Stimulated activated CD4-positive, alpha-beta T cell treated with anti-CD3 and anti-CD28 coated beads, Interleukin-15, amount 100 ng/mL, for 48 hours (primary cell): ENCODE measurements at regions not wholly inside any gene's neighbourhood (a gene's known extent, or its start where the extent isn't known, plus 50 kb on each side); places are given as distances from the start of the nearest gene placed in this dataset.
"Not testable (repeated sequence)": the region's sequence is repeated elsewhere in the genome, so short reads cannot be mapped to it uniquely, and the experiment has no call there.

ENCODE experiments used
- DNase-seq, 2 donors: peaks; one replicate each; pipeline ENCODE4 v3.0.0-alpha.2; 2020; ENCODE audit warnings: low read depth in 2 of 2

DNA sequence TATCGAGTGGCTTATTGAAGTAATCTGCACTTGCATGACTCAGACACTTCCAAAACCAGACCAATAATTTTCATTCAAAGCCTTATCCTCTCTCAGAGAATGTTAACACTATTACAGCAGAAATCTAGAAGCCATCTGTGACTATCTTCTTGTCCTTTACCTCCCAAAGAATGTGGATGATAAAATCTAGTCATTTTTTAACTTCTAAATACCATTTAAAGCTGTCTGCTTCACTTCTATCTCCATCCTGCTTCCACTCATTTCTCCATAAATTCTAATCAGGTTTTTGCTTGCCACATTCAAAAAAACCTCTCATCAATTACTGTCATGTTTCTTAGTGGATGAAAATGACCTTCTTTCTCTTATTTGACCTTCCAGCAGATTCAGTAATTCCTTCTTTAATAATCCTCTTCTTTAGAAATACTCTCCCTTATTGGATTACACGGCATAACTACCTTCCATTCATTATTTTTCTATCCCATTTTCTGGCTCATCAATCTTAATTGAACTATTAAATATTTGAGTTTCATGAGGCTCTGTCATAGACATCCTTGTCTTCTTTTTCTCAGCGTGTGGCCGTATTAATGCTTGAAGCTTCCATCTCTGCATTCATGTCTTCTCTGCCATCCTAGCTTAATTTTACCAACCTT is 1999.4 kb downstream of the MRPL39 start:
- DNase-seq: no peak

DNA sequence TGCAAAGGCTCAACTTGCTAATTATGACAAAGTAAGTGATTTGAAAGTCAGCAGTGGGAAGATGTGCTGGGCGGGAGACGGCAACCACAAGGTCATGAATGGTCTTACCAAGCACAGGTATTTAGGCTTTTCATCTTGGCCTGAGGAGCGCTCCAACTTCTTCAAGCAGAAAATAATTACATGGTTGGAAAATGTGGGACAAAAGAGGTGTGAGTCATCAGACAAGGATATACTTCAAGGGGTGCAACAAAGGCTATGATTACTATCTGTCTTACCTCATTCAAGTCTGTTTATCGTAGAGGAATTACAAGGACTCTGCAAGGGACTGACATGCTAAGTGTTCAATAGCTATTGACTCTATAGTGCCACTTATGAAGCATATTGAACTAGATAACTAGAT is 2005.7 kb downstream of the MRPL39 start:
- DNase-seq: no peak

DNA sequence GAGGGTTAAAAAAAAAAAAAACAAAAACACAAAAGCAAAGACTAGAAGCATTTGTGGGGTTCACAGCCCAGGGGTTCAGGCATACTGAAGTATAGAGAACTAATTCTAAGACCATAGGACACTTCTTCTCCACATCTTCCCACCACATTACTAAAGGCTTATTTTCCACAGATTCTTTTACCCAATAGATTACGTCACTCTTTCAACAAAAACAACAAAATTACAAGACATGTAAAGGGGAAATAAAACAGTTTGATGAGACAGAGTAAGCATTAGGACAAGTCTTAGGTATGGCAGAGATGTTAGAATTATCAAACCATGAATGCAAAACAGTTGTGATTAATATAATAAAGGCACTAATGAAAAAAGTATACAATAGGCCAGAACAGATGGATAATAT is 2013.7 kb downstream of the MRPL39 start:
- DNase-seq: no peak

DNA sequence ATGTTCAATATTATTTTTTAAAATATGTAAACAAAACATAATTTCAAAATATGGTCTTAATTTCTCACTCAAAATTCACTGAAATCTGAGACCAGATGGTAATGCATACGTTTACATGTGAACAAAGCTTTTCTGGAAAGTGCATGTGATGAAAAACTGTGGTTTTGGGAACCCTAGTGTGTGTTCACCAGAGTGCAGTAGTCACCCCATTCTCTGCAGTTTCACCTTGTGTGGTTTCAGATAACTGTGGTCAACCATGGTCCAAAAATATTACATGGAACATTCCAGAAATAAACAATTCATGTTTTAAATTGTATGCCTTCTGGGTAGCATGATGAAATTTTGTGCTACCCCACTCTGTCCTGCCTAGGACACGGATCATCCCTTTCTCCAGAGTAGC is 2021.9 kb downstream of the MRPL39 start:
- no peak for DNase-seq

DNA sequence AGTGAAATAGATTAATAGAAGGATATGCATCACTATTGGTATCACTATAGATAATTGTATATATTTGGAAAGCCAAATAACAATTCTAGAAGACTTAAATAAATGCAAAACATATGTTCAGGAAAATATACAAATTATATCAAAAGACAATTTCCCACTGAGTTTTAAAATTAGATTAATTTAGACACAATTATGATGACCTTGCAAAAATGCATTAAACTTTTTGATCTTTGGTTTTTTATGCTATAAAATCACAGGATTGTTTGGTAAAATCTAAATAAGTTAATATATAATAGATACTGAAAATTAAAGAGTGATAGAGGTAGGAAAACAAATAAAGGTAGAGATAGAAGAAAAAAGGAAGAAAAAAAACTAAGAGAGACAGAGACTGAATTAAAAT is 2027.7 kb downstream of the MRPL39 start:
- DNase-seq: no peak

DNA sequence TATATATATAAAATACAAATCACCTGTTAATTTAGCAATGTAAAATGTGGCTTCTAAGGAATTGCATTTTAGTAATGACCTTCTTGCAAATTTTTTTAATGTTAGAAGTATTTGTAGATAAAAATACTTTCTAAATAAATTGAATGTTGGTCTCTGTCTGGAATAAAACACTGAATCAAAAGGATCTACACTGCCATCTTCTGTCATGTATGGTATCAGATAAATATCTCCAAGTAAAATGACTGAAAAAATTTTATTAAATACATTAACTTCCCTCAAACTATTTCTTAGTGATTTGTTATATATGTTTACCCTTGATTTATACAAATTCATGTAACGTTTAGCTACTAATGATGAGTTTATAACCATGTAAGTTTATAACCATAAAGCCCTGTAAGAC is 2029.3 kb downstream of the MRPL39 start:
- no peak for DNase-seq

DNA sequence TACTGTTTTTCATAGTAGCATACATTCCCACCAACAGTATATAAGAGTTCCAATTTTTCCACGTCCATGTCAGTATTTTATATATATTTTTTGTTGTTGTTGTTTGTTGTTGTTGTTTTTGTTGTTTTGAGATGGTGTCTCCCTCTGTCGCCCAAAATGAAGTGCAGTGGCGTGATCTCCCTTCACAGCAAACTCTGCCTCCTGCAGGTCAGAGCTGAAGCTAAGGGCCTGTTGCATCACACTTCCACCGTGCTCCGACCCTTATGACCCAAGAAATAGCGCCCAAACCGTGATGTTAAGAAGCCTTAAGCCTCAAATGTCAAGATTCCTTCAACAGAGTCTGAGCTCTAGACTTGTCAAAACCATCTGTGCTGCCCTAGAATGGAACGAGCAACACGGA is 2032.3 kb downstream of the MRPL39 start:
- no peak for DNase-seq

DNA sequence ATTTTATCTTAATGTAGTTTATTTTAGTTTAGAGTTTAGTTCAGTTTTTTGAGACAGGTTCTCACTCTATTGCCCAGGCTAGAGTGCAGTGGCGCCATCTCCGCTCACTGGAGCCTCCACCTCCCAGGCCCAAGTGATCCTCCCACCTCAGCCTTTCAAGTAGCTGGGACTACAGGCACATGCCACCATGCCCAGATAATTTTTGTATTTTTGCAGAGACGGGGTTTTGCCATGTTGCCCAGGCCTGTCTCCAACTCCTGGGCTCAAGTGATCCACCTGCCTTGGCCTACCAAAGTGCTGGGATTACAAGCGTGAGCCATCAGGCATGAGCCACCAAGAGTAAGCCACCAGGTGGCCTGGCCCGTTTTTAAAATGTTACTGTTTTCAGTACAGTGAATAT is 2058.4 kb downstream of the MRPL39 start:
- DNase-seq: not testable (repeated sequence)

DNA sequence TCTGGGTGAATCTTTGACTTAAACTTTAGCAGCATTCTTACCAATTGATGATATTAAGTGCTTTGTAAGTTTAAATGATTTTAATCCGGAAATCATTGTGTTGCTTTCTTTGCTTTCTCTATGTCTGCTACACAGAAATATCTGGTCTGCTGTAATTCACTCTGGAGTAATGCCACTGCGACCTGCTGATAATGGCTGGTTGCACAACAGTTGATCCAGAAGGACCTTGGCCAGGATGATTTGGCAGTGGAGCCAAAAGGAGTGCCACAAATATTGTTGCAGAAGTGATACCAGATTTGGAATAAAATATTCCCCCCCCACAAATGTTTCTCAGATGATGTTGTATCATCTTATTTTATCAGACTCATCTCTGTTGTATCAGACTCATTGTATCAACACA is 2063.9 kb downstream of the MRPL39 start:
- DNase-seq: no peak

DNA sequence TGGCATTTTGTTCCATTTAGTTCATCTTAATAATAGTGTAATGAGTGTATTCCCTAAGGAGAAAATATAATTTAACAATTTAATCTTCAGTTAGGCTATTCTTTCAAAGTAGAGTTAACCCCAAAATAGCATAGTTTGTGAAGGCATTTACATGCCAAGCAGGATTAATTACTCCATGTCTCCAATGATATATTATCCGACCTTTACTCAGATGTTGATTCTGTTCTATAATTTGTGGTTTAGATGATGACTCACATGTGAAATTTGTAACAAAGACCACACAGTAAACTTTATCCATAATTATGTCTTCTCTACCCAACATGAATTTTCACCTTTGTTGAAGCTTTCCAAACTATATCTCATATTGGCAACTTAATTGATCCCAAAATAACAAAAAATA is 2065.2 kb downstream of the MRPL39 start:
- DNase-seq: no peak

DNA sequence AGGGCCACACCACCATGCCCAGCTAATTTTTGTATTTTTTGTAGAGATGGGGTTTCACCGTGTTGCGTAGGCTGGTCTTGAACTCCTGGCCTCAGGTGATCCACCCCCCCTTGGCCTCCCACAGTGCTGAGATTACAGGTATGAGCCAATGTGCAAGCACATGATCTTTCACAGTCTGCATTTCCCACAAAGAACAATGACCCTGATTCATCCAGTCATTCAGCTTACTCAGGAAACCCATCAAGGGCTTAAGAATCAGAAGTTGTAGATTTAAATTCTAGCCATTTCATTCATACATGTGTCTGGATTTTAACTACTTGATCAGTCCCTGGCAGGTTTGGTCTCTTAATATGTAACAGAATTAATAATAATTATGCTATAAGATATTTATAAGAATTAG is 2065.7 kb downstream of the MRPL39 start:
- DNase-seq: no peak

DNA sequence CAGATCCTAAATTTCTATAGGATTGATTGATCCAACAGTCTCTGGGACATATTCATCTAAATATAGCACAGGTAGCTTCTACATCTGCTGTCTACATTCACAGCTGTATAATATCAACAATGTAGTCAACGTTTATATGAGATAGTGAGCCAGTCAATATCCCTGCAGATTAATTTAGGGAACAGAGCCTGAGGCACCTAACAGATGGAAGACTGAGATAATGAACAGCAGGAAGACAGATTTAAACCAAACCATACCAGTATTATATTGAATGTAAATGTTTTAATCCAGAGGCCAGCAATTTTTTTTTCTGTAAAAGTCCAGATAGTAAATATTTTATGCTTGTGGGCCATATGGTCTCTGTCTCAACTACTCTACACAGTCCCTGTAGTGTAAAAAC is 2072.4 kb downstream of the MRPL39 start:
- DNase-seq: no peak

DNA sequence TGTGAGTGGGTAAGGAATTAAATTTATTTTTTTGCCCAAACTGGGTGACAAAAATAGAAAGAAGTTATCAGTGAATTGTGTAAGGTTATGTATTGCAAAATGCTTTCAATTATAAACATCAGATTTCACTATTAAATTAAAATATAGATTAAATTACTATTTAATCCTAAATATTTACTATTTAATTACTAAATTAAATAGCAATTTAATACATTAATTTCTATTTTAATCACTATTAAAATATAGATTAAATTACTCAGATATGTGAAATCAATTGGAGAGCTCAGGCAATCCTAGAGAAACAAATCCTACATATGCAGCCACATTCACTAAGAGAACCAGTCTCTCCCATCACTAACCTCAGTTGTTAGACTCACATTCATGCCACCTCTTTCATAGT is 2075.8 kb downstream of the MRPL39 start:
- DNase-seq: no peak

DNA sequence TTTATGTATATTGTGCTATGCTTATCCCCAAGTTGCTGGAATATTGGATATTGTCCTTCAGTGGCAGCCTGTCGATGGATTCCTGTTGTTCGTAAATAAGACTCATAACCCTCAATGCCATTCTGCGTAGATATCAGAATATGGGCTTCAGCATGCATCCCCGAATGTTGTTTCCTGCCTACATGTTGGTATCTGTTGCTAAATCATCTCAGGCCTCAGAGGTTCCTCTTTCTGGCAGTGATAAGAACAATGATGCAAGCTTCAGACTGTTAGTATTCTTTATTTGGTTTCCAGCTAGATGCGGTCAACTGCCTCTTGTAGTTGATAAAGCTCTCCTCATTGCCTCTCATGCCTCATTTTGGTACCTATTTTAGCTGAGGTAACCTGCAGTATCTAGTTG is 2082.6 kb downstream of the MRPL39 start:
- DNase-seq: no peak

DNA sequence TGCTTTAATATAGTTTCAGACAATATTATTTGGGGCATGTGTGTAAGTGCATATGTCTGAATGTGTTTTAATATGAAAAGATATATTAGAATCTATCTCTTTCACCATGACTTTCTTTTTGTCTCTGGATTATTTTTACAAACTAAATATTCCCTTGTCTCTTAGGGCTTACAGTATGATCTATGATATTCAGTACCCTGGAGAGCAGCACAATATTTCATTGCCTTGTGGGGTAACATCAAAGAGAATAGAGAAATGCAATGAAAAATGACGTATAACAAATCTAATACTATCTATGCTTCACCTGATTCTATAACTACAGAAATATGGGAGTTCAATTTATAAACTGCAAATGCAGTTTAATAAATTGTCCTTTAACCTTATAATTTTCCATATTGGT is 2084.5 kb downstream of the MRPL39 start:
- DNase-seq: no peak

DNA sequence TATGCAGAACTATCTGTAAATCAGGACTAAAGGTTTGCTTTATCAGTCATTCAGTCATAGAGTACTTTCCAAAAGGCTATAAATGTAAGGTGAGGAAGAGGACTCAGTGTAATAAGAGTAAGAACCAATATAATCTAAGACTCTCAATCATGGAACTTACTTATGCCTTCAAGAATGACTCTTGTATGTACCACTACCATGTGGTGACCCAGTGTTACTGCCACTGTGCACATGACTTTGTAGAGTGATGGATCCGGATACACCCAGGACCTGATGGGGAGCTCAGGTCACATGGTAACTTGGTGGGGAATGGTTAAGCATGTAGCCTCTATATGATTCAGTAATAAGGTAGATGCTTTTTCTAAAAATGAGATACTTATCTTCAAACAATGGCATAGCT is 2099.8 kb downstream of the MRPL39 start:
- no peak for DNase-seq

DNA sequence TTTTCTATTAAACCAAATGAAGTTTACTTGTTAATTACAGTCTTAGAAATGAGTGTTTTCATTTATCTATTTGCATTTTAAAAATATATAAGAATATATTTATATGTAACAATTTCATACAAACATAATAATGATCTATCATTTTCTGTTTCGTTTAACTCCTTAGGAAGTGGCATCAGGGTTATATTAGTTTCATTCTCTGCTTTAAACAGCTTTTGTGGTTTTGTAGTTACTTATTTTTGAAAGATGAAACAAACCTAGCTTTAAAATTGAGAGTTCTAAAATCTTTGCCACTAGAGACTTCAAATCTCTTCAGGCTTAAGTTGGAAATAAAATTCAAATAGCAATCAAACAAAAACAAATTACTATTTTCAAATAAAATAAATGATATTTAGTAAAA is 2110.6 kb downstream of the MRPL39 start:
- DNase-seq: no peak

DNA sequence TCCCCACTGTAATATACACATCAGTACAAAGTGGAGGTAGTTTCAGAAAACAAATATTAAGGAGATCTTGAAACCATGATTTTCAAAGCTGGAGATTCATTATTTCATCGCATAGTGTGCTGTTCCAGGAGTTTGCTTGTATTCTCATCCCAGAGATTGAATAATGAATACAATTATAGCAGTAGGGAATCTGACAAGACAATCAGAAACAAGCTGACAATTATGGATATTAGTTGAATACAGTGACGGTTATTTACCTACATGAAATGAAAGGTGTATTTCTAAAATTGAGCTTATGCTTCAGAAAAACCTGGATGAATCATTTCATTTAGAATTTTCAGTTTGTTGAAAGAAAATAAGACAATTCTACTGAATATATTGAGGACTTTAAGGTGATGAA is 2119.0 kb downstream of the MRPL39 start:
- no peak for DNase-seq

DNA sequence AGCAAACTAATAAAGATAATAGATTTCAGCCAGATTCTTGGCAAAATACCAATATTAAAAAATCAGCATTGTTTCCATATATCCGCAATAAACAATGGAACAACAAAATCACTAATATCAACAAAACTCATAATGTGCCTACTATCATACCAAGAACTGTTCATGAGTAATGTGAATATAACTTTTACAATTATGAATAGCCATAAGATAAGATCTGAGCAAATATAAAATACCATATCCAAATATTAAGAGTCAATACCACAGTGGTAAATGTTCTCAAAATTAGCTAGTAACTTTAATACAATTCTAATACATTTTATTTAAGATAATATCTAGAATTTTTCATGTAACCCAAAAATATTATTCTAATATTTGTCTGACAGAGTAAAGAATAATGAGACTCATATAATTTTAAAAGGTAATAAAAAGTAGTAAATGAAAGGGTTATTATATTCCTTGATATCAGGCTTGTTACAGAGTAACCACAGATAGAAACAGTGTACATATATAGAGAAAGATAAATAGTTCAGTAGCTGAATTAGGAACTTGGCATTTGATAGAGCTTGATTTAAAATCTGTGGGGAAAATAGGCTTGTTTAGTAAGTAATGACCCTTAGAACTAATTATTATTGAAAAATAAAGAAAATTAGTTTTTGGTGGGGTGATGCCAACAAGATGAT is 2126.6 kb downstream of the MRPL39 start:
- no peak for DNase-seq

DNA sequence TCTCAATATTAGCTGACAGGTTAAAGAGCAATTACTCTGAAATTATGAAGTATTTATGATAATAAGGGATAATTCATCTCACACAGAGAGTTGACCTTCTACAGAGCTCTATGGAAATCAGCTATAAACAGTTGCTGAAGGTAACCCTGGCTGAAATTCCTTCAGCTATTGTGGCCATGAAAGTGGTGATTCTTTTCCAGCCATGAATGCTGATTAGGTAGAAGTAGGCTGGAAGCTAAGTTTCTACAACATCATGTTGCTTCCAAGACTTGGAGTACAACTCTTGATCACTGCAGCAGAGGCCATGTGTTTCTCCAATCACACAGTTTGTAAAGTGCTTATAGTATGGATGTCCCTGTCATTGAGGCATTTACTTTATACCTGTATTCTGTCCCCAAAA is 2128.9 kb downstream of the MRPL39 start:
- no peak for DNase-seq

DNA sequence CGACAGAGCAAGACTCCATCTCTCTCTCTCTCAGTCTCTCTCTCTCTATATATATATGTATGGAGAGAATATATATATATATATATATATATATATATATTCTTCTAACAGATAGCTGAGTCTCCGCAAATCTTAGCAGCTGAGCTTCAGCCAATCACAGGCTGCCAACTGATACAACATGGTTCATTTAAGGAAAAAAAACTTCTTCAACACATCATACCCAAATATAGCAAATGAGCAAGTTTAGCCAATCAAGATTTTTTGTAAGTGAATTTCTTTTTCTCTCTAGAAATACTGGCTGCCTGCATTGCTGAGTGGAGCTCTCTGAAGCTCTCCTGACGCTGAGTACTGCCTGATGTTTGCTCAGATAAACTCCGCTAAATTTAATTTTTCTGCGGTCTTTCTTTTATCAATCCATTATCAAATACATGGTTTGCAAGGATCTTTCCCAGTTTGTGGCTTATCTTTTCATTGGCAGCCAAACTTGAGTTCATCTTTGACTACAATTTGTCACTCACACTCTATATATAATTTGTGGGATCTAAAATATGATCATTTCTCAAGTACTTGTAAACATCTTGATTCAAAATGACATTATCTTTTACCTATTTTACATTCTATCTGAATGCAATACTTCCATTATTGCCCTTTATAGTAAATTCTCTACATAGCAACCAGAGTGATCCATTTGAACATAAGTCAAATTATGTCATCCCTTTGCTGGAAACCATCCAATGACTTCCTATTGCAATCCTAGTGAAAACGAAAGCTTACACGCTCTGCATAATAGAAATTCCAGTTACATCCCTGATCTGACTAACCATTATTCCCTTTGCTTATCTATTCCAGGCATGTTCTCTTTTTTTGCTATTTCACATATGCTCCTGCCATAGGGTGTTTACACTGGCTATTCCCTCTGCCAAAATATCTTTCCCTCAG is 2131.7 kb downstream of the MRPL39 start:
- DNase-seq: no peak

DNA sequence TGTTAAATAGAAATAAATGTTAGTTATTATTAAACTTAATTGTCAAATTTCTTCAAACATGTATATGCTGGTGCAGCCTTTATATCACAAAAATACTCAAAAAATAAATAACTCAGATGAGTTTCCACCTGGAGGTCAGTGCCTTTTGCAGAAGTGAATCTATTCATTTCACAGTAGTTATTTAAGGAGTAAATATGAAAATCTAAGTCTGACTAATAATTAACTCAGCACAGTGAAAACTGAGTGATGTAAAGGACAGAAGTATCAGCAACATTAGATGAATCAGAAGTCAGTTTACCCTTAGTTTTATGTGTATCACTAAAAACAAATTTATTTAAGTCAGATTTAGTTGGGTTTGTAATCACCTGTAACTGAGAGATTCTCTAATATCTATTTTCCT is 2135.4 kb downstream of the MRPL39 start:
- no peak for DNase-seq

DNA sequence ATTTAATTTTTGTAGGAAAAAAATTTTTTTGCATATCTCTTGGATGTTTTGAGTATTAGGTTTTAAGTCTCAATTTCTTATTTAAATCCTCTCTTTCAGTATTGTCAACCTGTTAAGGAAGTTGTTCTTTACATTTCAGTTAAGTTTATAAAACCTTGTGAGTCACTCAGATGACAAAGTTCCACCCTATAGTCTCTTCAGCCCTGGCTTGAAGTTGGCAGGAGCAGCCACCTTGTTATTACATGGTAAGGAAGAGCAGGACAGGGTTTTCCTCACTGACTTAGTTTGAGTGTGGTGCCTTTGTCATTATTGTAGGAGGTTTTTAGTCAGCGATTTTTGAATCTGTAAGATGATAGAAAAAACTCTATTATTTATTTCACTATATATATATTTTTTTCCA is 2143.9 kb downstream of the MRPL39 start:
- DNase-seq: no peak
